HCT116 (cell line): ENCODE measurements at regions not wholly inside any gene's neighbourhood (a gene's known extent, or its start where the extent isn't known, plus 50 kb on each side); places are given as distances from the start of the nearest gene placed in this dataset.

Experiments used
- ATAC-seq: fragments of 200-7000 bp; cut with Tn5 transposase; 2 replicates; pipeline ENCODE4 v1.9.1; 2020; ENCODE audit warnings: mild to moderate bottlenecking, moderate library complexity
- BruUV-seq: library from RNA; stranded (reverse); fragments of 400-500 nt; replicated peaks from 2 replicates; lab custom pipeline; 2021; lab: Mats Ljungman, UMichigan
- CTCF ChIA-PET: fragments of 300-600 bp; sonication (Branson Sonifier 250); formaldehyde crosslinking; loops from one replicate; lab custom pipeline; 2021; ENCODE audit warnings: antibody characterized with exemption; lab: Charles Lee
- POLR2A ChIA-PET: fragments of 300-600, 350-600 bp; sonication (Branson Sonifier 250); formaldehyde crosslinking; loops from one replicate; lab custom pipeline; 2021; ENCODE audit warnings: antibody characterized with exemption; lab: Charles Lee
- RAD21 ChIA-PET, 2 experiments: fragments of 300-600 bp; sonication (Branson Sonifier 250); formaldehyde crosslinking; loops; one replicate each; lab custom pipeline; 2023; ENCODE audit warnings: low total read pairs in 2 of 2; ENCODE audit not compliant: uncharacterized antibody in 2 of 2, unreplicated experiment in 2 of 2, low non-redundant PET in 1 of 2; lab: Charles Lee
- DNase-seq: peaks from one replicate; pipeline ENCODE4 v3.0.0-alpha.2; 2010; ENCODE audit warnings: low read depth, low spot score
- H2AFZ ChIP-seq: fragments of 200-600 bp; shearing (Covaris generic), sonication (generic); 2 replicates; pipeline ENCODE4 v1.6.1; 2017; ENCODE audit warnings: low read depth, mixed run types, mixed read lengths, antibody characterized with exemption, low read length; ENCODE audit not compliant: poor library complexity, severe bottlenecking
- H3K27ac ChIP-seq: 2 replicates; pipeline ENCODE4 v1.5.1; 2012; ENCODE audit warnings: low read depth, low read length
- H3K27me3 ChIP-seq: fragments of 200-600 bp; sonication (generic); 2 replicates; pipeline ENCODE4 v1.6.1; 2016; ENCODE audit warnings: mixed run types, low read length, mixed read lengths; ENCODE audit not compliant: insufficient read depth
- H3K36me3 ChIP-seq, 2 experiments: fragments of 200-500 bp in 1 of 2; fragments of 200-600 bp in 1 of 2; sonication (Bioruptor generic) in 1 of 2; sonication (generic) in 1 of 2; 2 replicates each; pipeline versions ENCODE4 v1.5.1 to v1.6.1; 2014 to 2016; ENCODE audit warnings: low read length in 2 of 2, inconsistent platforms in 1 of 2, mixed read lengths in 1 of 2, mixed run types in 1 of 2; ENCODE audit not compliant: insufficient read depth in 2 of 2, control insufficient read depth in 1 of 2
- H3K4me1 ChIP-seq, 2 experiments: fragments of 200-600 bp in 1 of 2; sonication (generic) in 1 of 2; 2 replicates each; pipeline versions ENCODE4 v1.5.1 to v1.6.1; 2012 to 2017; ENCODE audit warnings: low read length in 2 of 2, inconsistent platforms in 1 of 2, mild to moderate bottlenecking in 1 of 2, mixed read lengths in 1 of 2, mixed run types in 1 of 2, moderate library complexity in 1 of 2; ENCODE audit not compliant: insufficient read depth in 2 of 2, control insufficient read depth in 1 of 2
- H3K4me2 ChIP-seq: fragments of 200-600 bp; sonication (generic); 2 replicates; pipeline ENCODE4 v1.6.1; 2017; ENCODE audit warnings: mixed run types, low read length, mixed read lengths
- H3K4me3 ChIP-seq, 2 experiments: fragments of 200-600 bp in 1 of 2; sonication (generic) in 1 of 2; replicated peaks in 1 of 2; 2 replicates each; pipeline ENCODE4 v1.5.1; 2011 to 2016; ENCODE audit warnings: low read length in 2 of 2, control low read depth in 1 of 2, low read depth in 1 of 2, mild to moderate bottlenecking in 1 of 2, mixed read lengths in 1 of 2, mixed run types in 1 of 2
- H3K79me2 ChIP-seq: fragments of 200-600 bp; sonication (generic); 2 replicates; pipeline ENCODE4 v1.6.1; 2017; ENCODE audit warnings: mild to moderate bottlenecking, mixed run types, low read length, moderate library complexity, mixed read lengths; ENCODE audit not compliant: insufficient read depth
- H3K9ac ChIP-seq: fragments of 200-600 bp; sonication (generic); 2 replicates; pipeline ENCODE4 v1.6.1; 2016; ENCODE audit warnings: low read length, mixed read lengths
- H3K9me2 ChIP-seq: fragments of 200-600 bp; sonication (generic), shearing (Covaris generic); 2 replicates; pipeline ENCODE4 v1.6.1; 2017; ENCODE audit warnings: mixed run types, mild to moderate bottlenecking, moderate library complexity; ENCODE audit not compliant: insufficient read depth
- H3K9me3 ChIP-seq, 2 experiments: fragments of 200-500 bp in 1 of 2; fragments of 200-600 bp in 1 of 2; sonication (Bioruptor generic) in 1 of 2; sonication (generic) in 1 of 2; 2 replicates each; pipeline ENCODE4 v1.6.1; 2014 to 2017; ENCODE audit warnings: low read length in 2 of 2, mixed read lengths in 2 of 2, inconsistent platforms in 1 of 2, low read depth in 1 of 2, mild to moderate bottlenecking in 1 of 2, mixed run types in 1 of 2, moderate library complexity in 1 of 2; ENCODE audit not compliant: control insufficient read depth in 1 of 2, insufficient read depth in 1 of 2
- H4K20me1 ChIP-seq: fragments of 200-600 bp; sonication (generic), shearing (Covaris generic); 2 replicates; pipeline ENCODE4 v1.6.1; 2017; ENCODE audit warnings: mixed run types, mild to moderate bottlenecking, moderate library complexity; ENCODE audit not compliant: insufficient read depth
- CBX3 ChIP-seq: IDR thresholded peaks from 2 replicates; pipeline ENCODE4 v1.6.1; 2012; ENCODE audit warnings: low read depth
- CEBPB ChIP-seq: IDR thresholded peaks from 2 replicates; pipeline ENCODE4 v1.6.1; 2012; ENCODE audit warnings: low read depth
- EGR1 ChIP-seq: IDR thresholded peaks from 2 replicates; pipeline ENCODE4 v1.6.1; 2012; ENCODE audit warnings: low read depth
- EZH2 ChIP-seq: fragments of 200-600 bp; sonication (generic); IDR thresholded peaks from 2 replicates; pipeline ENCODE4 v1.6.1; 2017; ENCODE audit warnings: antibody characterized with exemption, mixed run types
- EZH2phosphoT487 ChIP-seq: fragments of 200-600 bp; IDR thresholded peaks from 2 replicates; pipeline ENCODE4 v1.6.1; 2018; ENCODE audit warnings: antibody characterized with exemption, borderline replicate concordance
- FOSL1 ChIP-seq: IDR thresholded peaks from 2 replicates; pipeline ENCODE4 v1.6.1; 2012; ENCODE audit warnings: low read depth
- JUND ChIP-seq: IDR thresholded peaks from 2 replicates; pipeline ENCODE4 v1.6.1; 2012
- POLR2A ChIP-seq: IDR thresholded peaks from 2 replicates; pipeline ENCODE4 v1.7.0; 2011; ENCODE audit warnings: borderline replicate concordance; ENCODE audit not compliant: insufficient read depth, insufficient read length; ENCODE audit errors: extremely low read depth
- SP1 ChIP-seq: IDR thresholded peaks from 2 replicates; pipeline ENCODE4 v1.6.1; 2012; ENCODE audit warnings: low read depth
- TCF7L2 ChIP-seq: IDR thresholded peaks from 2 replicates; pipeline ENCODE4 v1.7.0; 2011; ENCODE audit warnings: borderline replicate concordance, inconsistent platforms; ENCODE audit not compliant: insufficient read depth, insufficient read length; ENCODE audit errors: extremely low read depth
- ZFX ChIP-seq: fragments of 450-650 bp; IDR thresholded peaks from 2 replicates; pipeline ENCODE4 v1.6.1; 2017
- ZNF274 ChIP-seq: fragments of 200-500 bp; sonication (Bioruptor generic); IDR thresholded peaks from 2 replicates; pipeline ENCODE4 v1.6.1; 2014; ENCODE audit warnings: mild to moderate bottlenecking, low read depth, low read length, inconsistent platforms
- intact Hi-C: fragments of 100-400 bp; cut with micrococcal nuclease; formaldehyde crosslinking; loops from 2 replicates; pipeline ENCODE4 v1.10.0; 2022
- TF ChIP-seq, protein P1 (sequence below): IDR thresholded peaks from 2 replicates; pipeline ENCODE4 v1.6.1; 2012; ENCODE audit warnings: low read depth
- TF ChIP-seq, protein P2 (sequence below): IDR thresholded peaks from 2 replicates; pipeline ENCODE4 v1.6.1; 2012
- TF ChIP-seq, protein P3 (sequence below): IDR thresholded peaks from 2 replicates; pipeline ENCODE4 v1.6.1; 2012
- TF ChIP-seq, protein P4 (sequence below), 3 experiments: fragments of 200-600 bp in 1 of 3; sonication (generic) in 1 of 3; IDR thresholded peaks in 2 of 3; conservative IDR thresholded peaks in 1 of 3; 2 replicates each; pipeline ENCODE4 v1.5.1; 2012 to 2017; ENCODE audit warnings: low read depth in 2 of 3, low read length in 2 of 3, antibody characterized with exemption in 1 of 3, borderline replicate concordance in 1 of 3, control low read depth in 1 of 3, mild to moderate bottlenecking in 1 of 3, mixed read lengths in 1 of 3, mixed run types in 1 of 3, moderate library complexity in 1 of 3; ENCODE audit not compliant: insufficient read depth in 1 of 3
- TF ChIP-seq, protein P5 (sequence below): IDR thresholded peaks from 2 replicates; pipeline ENCODE4 v1.6.1; 2011; ENCODE audit warnings: mild to moderate bottlenecking, low read length, moderate library complexity; ENCODE audit not compliant: insufficient replicate concordance; ENCODE audit errors: extremely low read depth

DNA sequence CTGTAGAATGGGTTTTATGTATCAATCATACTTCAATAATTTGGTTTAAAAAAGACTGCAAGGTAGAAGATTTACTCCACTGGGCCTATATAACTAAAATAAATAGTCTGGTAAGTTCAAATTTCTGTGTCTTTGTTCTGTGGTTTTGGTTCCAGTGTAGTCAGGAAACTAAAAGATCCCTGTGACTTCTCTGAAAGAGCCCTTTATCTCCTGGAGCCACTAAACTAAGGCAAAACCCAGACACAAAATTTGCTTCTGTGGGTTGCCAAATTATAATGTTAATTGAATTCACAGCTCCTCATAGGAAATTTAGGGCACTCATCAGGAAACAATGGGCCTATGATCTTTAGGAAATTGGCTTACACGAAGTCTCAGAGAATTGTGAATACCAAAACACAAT, 1038.4 kb downstream of the GALC start:
- intact Hi-C loops, result no loop called here
- H3K4me1 ChIP-seq, result no peaks in the 10 kb centered on the region
- ChIA-PET RAD21 (no interaction called here), POLR2A (no interaction called here), CTCF (no interaction called here)
- H3K79me2 ChIP-seq, result no peaks in the 10 kb centered on the region
- no peaks in the 10 kb centered on the region for H4K20me1 ChIP-seq
- H3K36me3 ChIP-seq, result no peaks in the 10 kb centered on the region
- no peak overlapping the region for H2AFZ ChIP-seq
- no peak for DNase-seq
- no peak overlapping the region for H3K4me3 ChIP-seq
- no peak overlapping the region for H3K9ac ChIP-seq
- TF ChIP-seq JUND (no peak), ZFX (no peak), POLR2A (no peak), TCF7L2 (no peak), EZH2phosphoT487 (no peak), FOSL1 (no peak), ZNF274 (no peak), EGR1 (no peak), EZH2 (no peak), SP1 (no peak), CBX3 (no peak), CEBPB (no peak)
- TF ChIP-seq, protein P1, sequence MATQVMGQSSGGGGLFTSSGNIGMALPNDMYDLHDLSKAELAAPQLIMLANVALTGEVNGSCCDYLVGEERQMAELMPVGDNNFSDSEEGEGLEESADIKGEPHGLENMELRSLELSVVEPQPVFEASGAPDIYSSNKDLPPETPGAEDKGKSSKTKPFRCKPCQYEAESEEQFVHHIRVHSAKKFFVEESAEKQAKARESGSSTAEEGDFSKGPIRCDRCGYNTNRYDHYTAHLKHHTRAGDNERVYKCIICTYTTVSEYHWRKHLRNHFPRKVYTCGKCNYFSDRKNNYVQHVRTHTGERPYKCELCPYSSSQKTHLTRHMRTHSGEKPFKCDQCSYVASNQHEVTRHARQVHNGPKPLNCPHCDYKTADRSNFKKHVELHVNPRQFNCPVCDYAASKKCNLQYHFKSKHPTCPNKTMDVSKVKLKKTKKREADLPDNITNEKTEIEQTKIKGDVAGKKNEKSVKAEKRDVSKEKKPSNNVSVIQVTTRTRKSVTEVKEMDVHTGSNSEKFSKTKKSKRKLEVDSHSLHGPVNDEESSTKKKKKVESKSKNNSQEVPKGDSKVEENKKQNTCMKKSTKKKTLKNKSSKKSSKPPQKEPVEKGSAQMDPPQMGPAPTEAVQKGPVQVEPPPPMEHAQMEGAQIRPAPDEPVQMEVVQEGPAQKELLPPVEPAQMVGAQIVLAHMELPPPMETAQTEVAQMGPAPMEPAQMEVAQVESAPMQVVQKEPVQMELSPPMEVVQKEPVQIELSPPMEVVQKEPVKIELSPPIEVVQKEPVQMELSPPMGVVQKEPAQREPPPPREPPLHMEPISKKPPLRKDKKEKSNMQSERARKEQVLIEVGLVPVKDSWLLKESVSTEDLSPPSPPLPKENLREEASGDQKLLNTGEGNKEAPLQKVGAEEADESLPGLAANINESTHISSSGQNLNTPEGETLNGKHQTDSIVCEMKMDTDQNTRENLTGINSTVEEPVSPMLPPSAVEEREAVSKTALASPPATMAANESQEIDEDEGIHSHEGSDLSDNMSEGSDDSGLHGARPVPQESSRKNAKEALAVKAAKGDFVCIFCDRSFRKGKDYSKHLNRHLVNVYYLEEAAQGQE, result no peak
- TF ChIP-seq, protein P2, sequence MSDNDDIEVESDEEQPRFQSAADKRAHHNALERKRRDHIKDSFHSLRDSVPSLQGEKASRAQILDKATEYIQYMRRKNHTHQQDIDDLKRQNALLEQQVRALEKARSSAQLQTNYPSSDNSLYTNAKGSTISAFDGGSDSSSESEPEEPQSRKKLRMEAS, result no peak
- TF ChIP-seq, protein P3, sequence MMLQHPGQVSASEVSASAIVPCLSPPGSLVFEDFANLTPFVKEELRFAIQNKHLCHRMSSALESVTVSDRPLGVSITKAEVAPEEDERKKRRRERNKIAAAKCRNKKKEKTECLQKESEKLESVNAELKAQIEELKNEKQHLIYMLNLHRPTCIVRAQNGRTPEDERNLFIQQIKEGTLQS, result no peak
- TF ChIP-seq, protein P4, sequence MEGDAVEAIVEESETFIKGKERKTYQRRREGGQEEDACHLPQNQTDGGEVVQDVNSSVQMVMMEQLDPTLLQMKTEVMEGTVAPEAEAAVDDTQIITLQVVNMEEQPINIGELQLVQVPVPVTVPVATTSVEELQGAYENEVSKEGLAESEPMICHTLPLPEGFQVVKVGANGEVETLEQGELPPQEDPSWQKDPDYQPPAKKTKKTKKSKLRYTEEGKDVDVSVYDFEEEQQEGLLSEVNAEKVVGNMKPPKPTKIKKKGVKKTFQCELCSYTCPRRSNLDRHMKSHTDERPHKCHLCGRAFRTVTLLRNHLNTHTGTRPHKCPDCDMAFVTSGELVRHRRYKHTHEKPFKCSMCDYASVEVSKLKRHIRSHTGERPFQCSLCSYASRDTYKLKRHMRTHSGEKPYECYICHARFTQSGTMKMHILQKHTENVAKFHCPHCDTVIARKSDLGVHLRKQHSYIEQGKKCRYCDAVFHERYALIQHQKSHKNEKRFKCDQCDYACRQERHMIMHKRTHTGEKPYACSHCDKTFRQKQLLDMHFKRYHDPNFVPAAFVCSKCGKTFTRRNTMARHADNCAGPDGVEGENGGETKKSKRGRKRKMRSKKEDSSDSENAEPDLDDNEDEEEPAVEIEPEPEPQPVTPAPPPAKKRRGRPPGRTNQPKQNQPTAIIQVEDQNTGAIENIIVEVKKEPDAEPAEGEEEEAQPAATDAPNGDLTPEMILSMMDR (IDR thresholded peaks at IDR 0.05 in 2 of 3, conservative IDR thresholded peaks at IDR 0.05 in 1 of 3; ENCODE audit: borderline replicate concordance in 1 of 3, insufficient read depth in 1 of 3, low read depth in 2 of 3, low read length in 2 of 3), result no peak
- TF ChIP-seq, protein P5, sequence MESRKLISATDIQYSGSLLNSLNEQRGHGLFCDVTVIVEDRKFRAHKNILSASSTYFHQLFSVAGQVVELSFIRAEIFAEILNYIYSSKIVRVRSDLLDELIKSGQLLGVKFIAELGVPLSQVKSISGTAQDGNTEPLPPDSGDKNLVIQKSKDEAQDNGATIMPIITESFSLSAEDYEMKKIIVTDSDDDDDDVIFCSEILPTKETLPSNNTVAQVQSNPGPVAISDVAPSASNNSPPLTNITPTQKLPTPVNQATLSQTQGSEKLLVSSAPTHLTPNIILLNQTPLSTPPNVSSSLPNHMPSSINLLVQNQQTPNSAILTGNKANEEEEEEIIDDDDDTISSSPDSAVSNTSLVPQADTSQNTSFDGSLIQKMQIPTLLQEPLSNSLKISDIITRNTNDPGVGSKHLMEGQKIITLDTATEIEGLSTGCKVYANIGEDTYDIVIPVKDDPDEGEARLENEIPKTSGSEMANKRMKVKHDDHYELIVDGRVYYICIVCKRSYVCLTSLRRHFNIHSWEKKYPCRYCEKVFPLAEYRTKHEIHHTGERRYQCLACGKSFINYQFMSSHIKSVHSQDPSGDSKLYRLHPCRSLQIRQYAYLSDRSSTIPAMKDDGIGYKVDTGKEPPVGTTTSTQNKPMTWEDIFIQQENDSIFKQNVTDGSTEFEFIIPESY, result no peak
- H3K9me2 ChIP-seq, result no peaks in the 10 kb centered on the region
- H3K27me3 ChIP-seq, result no peaks in the 10 kb centered on the region
- ATAC-seq, result no peak
- peaks cover 8 to 27% of the 10 kb centered on the region in 2 experiments; a peak in 3 of 4 replicates for H3K9me3 ChIP-seq
- no peak overlapping the region for H3K4me2 ChIP-seq
- H3K27ac ChIP-seq, result no peak overlapping the region
- no TSS peak for BruUV-seq
